ENCODE measurements at regions not wholly inside any gene's neighbourhood (a gene's known extent, or its start where the extent isn't known, plus 50 kb on each side); places are given as distances from the start of the nearest gene placed in this dataset.
A peak's percentile ranks its signal among the peaks of the same experiment; 100 is the strongest.

- DNase-seq (ENCODE audit: low read depth, low spot score) = no peak
- no peak overlapping the region for H3K4me3 ChIP-seq (ENCODE audit: low read depth, low read length)
- no peak for TF ChIP-seq CTCF (IDR thresholded peaks at IDR 0.05; ENCODE audit: insufficient read depth, low read length, missing control alignments)
- ChIA-PET POLR2A (no interaction called here), CTCF (no interaction called here)
Measured at GRCh38 chr7:73973091-73973490, 54.9 kb upstream of the ELN start.

GRCh38 chr7:73974101-73974947, 53.6 kb upstream of the ELN start:
- ChIA-PET POLR2A (no interaction called here), CTCF (interaction anchor here (0.6 to 2.1 kb wide), 2 partner anchors 52 to 53 kb away, joined by 3 to 8 read pairs; no protein-coding TSS in a partner anchor)

DNA sequence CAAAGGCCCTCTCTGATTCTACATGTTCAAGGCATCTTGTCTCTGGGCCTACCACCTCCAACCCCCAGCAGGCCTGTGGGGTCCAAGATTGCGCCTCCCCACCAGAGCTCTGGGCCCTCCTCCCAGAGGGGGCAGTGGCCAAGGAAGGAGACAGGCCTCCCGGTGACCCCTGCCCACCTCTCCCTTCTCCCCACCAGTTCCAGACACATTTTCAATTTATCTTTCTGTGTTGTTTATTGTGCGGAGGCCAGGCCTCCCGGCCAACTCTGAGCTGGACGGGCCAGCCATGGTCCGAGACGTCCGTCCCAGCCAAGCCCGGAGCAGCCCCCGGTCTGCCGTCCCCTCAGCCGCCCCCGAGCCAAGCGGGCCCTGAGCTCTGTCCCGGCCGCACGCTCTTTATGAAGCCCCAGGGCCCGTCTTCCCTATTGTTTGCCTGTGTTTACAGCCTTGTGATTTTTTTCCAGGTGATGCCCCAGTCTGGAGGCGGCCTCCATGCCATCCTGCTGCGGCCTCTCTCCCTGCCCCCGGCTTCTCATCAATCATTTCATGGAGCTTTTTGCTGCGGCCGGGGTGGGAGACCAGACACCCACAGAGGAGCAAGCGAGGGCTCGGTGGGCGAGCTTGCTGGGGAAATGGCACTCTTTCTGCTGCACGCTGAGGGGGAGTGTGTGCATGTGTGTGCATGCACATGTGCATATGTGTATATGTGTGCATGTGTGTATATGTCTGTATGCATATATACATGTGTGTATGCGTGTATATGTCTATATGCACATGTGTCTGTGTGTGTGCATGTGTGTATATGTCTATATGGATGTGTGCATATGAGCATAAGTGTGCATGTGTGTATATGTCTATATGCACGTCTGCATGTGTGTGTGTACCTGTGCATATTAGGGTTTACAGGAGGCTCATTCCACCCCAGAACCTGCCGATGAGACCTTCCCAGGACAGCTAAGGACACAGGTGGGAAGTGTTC, 52.7 kb upstream of the ELN start:
- no peak for TF ChIP-seq CTCF (IDR thresholded peaks at IDR 0.05; ENCODE audit: insufficient read depth, low read length, missing control alignments)
- CTCF ChIA-PET = interaction anchor here (2.1 kb wide), 1 partner anchor 51 kb away, joined by 8 read pairs; no protein-coding TSS in a partner anchor
- no peak for DNase-seq (ENCODE audit: low read depth, low spot score)
- POLR2A ChIA-PET = no interaction called here
- H3K4me3 ChIP-seq (ENCODE audit: low read depth, low read length) = no peak overlapping the region

More at GRCh38 chr7:73974101-73974947, 53.6 kb upstream of the ELN start:
- DNase-seq (ENCODE audit: low read depth, low spot score) = no peak
- no peak overlapping the region for H3K4me3 ChIP-seq (ENCODE audit: low read depth, low read length)
- no peak for TF ChIP-seq CTCF (IDR thresholded peaks at IDR 0.05; ENCODE audit: insufficient read depth, low read length, missing control alignments)

GRCh38 chr7:73976761-73977618, 51.0 kb upstream of the ELN start:
- CTCF ChIA-PET = no interaction called here
- POLR2A ChIA-PET = no interaction called here
- H3K4me3 ChIP-seq (ENCODE audit: low read depth, low read length) = no peak overlapping the region
- DNase-seq (ENCODE audit: low read depth, low spot score) = peak; percentile 40
- no peak for TF ChIP-seq CTCF (IDR thresholded peaks at IDR 0.05; ENCODE audit: insufficient read depth, low read length, missing control alignments)

DNA sequence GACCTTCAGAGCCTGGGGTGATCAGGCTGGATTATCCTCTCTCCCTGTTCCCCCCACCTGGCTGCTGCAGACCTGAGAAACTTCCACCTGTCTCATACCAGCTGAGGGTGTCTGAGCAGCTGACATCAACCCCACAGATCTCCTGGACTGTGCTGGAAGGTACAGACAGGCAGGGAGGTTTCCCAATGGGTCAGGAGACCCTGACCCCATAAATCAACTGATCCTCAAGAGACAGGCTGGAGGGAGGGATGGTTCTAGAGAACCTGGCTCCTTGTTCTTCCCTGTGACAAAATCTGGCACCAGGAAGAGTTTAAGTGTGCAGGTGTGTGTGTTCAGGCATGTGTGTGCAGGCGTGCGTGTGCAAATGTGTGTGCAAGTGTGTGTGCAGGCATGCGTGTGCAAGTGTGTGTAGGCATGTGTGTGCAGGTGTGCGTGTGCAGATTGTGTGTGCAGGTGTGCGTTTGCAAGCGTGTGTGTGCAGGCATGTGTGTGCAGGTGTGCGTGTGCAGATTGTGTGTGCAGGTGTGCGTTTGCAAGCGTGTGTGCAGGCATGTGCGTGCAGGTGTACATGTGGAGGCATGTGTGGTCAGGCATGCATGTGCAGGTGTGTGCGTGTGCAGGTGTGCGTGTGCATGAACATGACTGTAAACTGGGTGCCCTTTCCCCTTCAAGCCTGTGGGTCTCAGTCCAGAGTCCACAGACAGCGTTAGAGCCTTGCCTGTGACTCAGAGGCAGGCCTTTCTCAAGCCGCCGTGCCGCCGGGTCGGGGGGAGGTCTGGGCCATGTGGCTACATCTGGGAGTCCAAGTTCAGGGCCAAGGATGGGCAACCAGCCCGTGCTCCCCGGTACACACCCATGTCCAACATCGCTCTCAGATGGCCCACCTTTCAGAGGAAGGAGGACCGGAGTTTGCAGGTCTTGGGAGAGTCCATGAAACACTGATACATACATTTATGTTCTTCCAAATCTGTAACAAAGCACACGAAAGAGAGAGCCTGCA, 50.1 kb upstream of the ELN start:
- POLR2A ChIA-PET = no interaction called here
- TF ChIP-seq CTCF (IDR thresholded peaks at IDR 0.05; ENCODE audit: insufficient read depth, low read length, missing control alignments) = no peak
- DNase-seq (ENCODE audit: low read depth, low spot score) = no peak
- H3K4me3 ChIP-seq (ENCODE audit: low read depth, low read length) = no peak overlapping the region
- CTCF ChIA-PET = interaction anchor here (1.5 to 2.1 kb wide), 2 partner anchors 49 to 81 kb away, joined by 5 to 8 read pairs; no protein-coding TSS in a partner anchor
